AG04449 (cell line): ENCODE measurements at regions not wholly inside any gene's neighbourhood (a gene's known extent, or its start where the extent isn't known, plus 50 kb on each side); places are given as distances from the start of the nearest gene placed in this dataset.

Experiments used
- CTCF ChIA-PET: fragments of 350-600 bp; formaldehyde crosslinking; extraction: SDS; loops from one replicate; lab custom pipeline; 2021; ENCODE audit warnings: antibody characterized with exemption; lab: Yijun Ruan, JAX
- POLR2A ChIA-PET: fragments of 400-600, 350-600 bp; formaldehyde crosslinking; extraction: SDS; loops from one replicate; lab custom pipeline; 2020; ENCODE audit warnings: antibody characterized with exemption, inconsistent platforms; lab: Yijun Ruan, JAX
- DNase-seq: peaks from one replicate; pipeline ENCODE4 v3.0.0-alpha.2; 2010; ENCODE audit warnings: low read depth, low spot score
- H3K4me3 ChIP-seq: 2 replicates; pipeline ENCODE4 v1.5.1; 2011; ENCODE audit warnings: low read depth, mild to moderate bottlenecking, control low read depth, low read length
- TF ChIP-seq, protein P1 (sequence below): IDR thresholded peaks from one replicate; pipeline ENCODE4 v1.5.1; 2011; ENCODE audit warnings: mild to moderate bottlenecking, moderate library complexity, low read length, control low read depth, inconsistent platforms; ENCODE audit not compliant: insufficient read depth; ENCODE audit errors: missing control alignments

DNA sequence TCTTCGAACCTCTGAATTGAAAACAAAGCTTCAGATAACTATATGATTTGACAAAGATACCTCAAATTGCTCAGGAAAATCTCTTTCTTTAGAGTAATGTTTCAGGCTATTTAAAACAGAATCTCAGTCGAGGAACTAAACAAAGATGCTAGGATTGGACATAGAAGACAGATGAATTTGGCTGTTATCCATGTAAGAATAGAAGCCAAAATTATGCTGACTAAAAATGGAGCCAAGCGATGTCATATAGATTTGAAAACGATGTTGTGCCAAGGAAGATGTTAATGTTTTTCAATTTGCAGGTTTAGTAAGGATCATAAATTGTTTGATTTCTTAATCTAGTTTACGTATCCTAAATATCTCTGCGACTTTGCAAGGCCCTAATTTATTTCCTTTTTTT lies 295.9 kb downstream of the FOXG1 start:
- DNase-seq: no peak
- no peak overlapping the region for H3K4me3 ChIP-seq
- ChIA-PET POLR2A (no interaction called here), CTCF (no interaction called here)
- TF ChIP-seq, protein P1, sequence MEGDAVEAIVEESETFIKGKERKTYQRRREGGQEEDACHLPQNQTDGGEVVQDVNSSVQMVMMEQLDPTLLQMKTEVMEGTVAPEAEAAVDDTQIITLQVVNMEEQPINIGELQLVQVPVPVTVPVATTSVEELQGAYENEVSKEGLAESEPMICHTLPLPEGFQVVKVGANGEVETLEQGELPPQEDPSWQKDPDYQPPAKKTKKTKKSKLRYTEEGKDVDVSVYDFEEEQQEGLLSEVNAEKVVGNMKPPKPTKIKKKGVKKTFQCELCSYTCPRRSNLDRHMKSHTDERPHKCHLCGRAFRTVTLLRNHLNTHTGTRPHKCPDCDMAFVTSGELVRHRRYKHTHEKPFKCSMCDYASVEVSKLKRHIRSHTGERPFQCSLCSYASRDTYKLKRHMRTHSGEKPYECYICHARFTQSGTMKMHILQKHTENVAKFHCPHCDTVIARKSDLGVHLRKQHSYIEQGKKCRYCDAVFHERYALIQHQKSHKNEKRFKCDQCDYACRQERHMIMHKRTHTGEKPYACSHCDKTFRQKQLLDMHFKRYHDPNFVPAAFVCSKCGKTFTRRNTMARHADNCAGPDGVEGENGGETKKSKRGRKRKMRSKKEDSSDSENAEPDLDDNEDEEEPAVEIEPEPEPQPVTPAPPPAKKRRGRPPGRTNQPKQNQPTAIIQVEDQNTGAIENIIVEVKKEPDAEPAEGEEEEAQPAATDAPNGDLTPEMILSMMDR: no peak

DNA sequence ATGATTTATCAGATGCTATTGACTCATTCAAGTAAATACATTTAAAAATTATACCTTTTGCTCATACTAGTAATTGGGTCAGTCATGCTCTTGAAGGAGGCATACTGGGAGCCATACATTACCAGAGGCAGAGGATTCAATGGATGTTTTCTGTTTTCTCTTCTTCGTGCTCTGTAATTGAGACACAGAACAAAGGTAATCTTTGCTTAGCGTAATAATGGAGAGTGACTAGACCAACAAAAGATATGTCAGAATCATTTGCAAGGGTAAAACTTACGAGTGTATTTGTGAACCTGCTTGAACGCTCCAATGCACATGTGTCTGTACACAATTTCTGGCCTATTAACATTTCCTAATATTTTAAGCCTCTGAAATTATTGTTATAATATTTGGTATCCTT lies 296.4 kb downstream of the FOXG1 start:
- no peak overlapping the region for H3K4me3 ChIP-seq
- no peak for DNase-seq
- CTCF ChIA-PET: no interaction called here
- POLR2A ChIA-PET: no interaction called here
- TF ChIP-seq, protein P1: no peak

DNA sequence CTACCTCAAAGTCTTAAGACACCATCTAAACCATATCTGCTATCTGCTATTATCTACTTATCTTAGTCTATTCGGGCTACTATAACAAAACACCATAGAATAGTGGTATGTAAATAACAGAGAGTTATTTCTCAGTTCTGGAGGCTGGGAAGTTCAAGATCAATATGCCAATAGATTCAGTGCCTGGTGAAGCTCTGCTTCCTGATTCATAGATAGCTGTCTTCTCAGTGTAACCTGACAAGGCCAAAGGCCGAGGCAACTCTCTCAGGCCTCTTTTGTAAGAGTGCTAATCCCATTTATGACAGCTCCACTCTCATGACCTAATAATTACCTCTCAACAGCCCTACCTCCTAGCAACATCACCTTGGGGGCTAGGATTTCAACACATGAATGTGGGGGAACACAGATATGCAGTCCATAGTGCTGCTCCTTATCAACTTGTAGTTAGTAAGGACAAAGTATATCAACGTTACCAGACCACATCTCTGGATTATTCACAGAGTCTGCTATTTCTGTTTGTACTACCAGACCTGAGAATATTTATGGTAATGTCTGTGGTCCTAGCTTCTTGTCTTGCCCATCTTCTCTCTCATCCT lies 297.8 kb downstream of the FOXG1 start:
- DNase-seq: no peak
- ChIA-PET CTCF (no interaction called here), POLR2A (no interaction called here)
- H3K4me3 ChIP-seq: no peak overlapping the region
- TF ChIP-seq, protein P1: no peak

DNA sequence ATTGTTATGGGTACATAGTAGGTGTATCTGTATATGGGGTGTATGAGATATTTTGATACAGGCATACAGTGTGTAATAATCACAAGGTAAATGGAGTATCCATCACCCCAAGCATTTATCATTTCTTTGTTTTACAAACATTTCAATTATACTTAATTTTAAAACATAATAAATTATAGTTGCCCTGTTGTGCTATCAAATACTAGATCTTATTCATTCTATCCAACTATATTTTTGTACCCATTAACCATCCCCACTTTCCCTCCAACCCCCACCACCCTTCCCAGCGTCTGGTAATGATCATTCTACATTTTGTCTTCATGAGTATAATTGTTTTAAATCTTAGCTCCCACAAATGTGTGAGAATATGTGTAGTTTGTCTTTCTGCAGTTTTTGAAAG lies 302.6 kb downstream of the FOXG1 start:
- ChIA-PET POLR2A (no interaction called here), CTCF (interaction anchor here (0.6 kb wide), 1 partner anchor 370 kb away, joined by 3 read pairs; no protein-coding TSS in a partner anchor)
- DNase-seq: no peak
- no peak overlapping the region for H3K4me3 ChIP-seq
- TF ChIP-seq, protein P1: no peak

DNA sequence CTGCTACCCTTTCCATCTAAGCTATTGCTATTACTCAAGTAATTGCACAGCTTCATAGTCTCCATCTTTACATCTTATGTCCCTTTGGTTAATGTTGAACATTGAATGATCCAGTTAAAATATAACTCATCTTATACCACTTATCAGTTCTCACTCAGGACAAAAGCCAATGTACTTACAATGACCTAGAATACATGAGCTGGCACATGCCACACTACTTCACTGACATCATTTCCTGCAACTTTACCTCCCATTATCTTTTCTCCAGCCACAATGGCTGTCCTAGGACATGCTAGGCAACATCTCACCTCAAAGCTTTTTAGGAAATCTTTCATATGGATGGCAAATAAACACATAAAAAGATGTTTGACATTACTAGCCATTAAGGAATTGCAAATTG lies 309.2 kb downstream of the FOXG1 start:
- TF ChIP-seq, protein P1: no peak
- no peak overlapping the region for H3K4me3 ChIP-seq
- POLR2A ChIA-PET: no interaction called here
- no peak for DNase-seq
- CTCF ChIA-PET: no interaction called here

DNA sequence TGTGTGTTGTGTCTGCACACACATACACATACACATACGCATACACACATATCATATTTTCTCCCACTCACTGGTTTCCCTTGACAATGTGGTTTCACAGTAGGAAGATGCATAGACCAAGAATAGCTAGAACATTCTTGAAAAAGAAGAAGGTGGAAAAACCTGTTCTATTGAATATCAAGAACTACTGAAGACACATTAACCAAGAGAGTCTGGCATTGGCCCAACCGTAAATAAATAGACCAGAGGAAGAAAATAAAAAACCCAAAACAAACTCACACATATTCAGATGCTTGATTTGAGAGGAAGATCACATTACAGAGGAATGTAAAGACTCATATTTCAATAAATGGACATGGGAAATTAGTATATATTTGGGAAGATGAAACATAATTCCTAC lies 311.3 kb downstream of the FOXG1 start:
- ChIA-PET CTCF (no interaction called here), POLR2A (no interaction called here)
- DNase-seq: no peak
- no peak overlapping the region for H3K4me3 ChIP-seq
- TF ChIP-seq, protein P1: no peak
